AG04450 (cell line): ENCODE measurements at regions not wholly inside any gene's neighbourhood (a gene's known extent, or its start where the extent isn't known, plus 50 kb on each side); places are given as distances from the start of the nearest gene placed in this dataset.

Experiments
- CTCF ChIA-PET: fragments of 300-600, 350-600 bp; formaldehyde crosslinking; extraction: SDS; loops from one replicate; lab custom pipeline; 2022; ENCODE audit warnings: antibody characterized with exemption, inconsistent platforms; lab: Charles Lee
- POLR2A ChIA-PET: fragments of 350-600 bp; formaldehyde crosslinking; extraction: SDS; loops from one replicate; lab custom pipeline; 2021; ENCODE audit warnings: antibody characterized with exemption, inconsistent platforms; lab: Yijun Ruan, JAX
- DNase-seq: peaks from one replicate; pipeline ENCODE4 v3.0.0-alpha.2; 2011; ENCODE audit warnings: low read depth, low spot score
- H3K27ac ChIP-seq: one replicate; pipeline ENCODE4 v1.5.1; 2012; ENCODE audit warnings: low read depth, low read length, control low read depth
- H3K27me3 ChIP-seq: one replicate; pipeline ENCODE4 v1.6.0; 2012; ENCODE audit warnings: low read length; ENCODE audit not compliant: control insufficient read depth, insufficient read depth
- H3K4me3 ChIP-seq: 2 replicates; pipeline ENCODE4 v1.5.1; 2011; ENCODE audit warnings: mild to moderate bottlenecking, low read depth, low read length, control low read depth
- H3K9me3 ChIP-seq: 2 replicates; pipeline ENCODE4 v1.5.1; 2012; ENCODE audit warnings: low read length; ENCODE audit not compliant: control insufficient read depth, insufficient read depth
- CTCF ChIP-seq: IDR thresholded peaks from 2 replicates; pipeline ENCODE4 v1.5.1; 2011; ENCODE audit warnings: low read depth, low read length, control low read depth, inconsistent platforms

- ChIA-PET POLR2A (no interaction called here), CTCF (no interaction called here)
- H3K9me3 ChIP-seq, result no peaks in the 10 kb centered on the region; the same call in 1 of the 2 replicates
- no peak overlapping the region for H3K4me3 ChIP-seq
- TF ChIP-seq CTCF, result no peak
- no peak overlapping the region for H3K27ac ChIP-seq
- peaks cover 34% of the 10 kb centered on the region for H3K27me3 ChIP-seq
- DNase-seq, result no peak
Measured at GRCh38 chr1:22287946-22288520, 145.1 kb upstream of the WNT4 start.

GRCh38 chr1:22288593-22289241, 145.8 kb upstream of the WNT4 start:
- no peak for DNase-seq
- Histone ChIP-seq H3K4me3 (no peak overlapping the region), H3K27ac (no peak overlapping the region), H3K9me3 (no peaks in the 10 kb centered on the region; the same call in 1 of the 2 replicates), H3K27me3 (peaks cover 32% of the 10 kb centered on the region)
- no peak for TF ChIP-seq CTCF
- CTCF ChIA-PET, result no interaction called here
- POLR2A ChIA-PET, result no interaction called here

GRCh38 chr1:22289307-22289995, 146.6 kb upstream of the WNT4 start:
- POLR2A ChIA-PET, result no interaction called here
- TF ChIP-seq CTCF, result no peak

GRCh38 chr1:22290157-22290556, 147.3 kb upstream of the WNT4 start:
- Histone ChIP-seq H3K4me3 (no peak overlapping the region), H3K27me3 (peaks cover 29% of the 10 kb centered on the region), H3K9me3 (no peaks in the 10 kb centered on the region; the same call in 1 of the 2 replicates), H3K27ac (no peak overlapping the region)
- no peak for TF ChIP-seq CTCF
- ChIA-PET CTCF (no interaction called here), POLR2A (no interaction called here)
- no peak for DNase-seq

More at GRCh38 chr1:22289307-22289995, 146.6 kb upstream of the WNT4 start:
- H3K27ac ChIP-seq, result no peak overlapping the region
- no peak overlapping the region for H3K4me3 ChIP-seq
- no peak for DNase-seq
- H3K27me3 ChIP-seq, result peaks cover 32% of the 10 kb centered on the region
- H3K9me3 ChIP-seq, result no peaks in the 10 kb centered on the region; the same call in 1 of the 2 replicates
- CTCF ChIA-PET, result no interaction called here

GRCh38 chr1:22290611-22291010, 147.7 kb upstream of the WNT4 start:
- no peak overlapping the region for H3K27ac ChIP-seq
- no peak overlapping the region for H3K4me3 ChIP-seq
- no peak for DNase-seq
- H3K9me3 ChIP-seq, result no peaks in the 10 kb centered on the region; the same call in 1 of the 2 replicates
- peaks cover 31% of the 10 kb centered on the region for H3K27me3 ChIP-seq
- ChIA-PET CTCF (interaction anchor here (1.2 kb wide), 1 partner anchor 15 kb away, joined by 5 read pairs; no protein-coding TSS in a partner anchor), POLR2A (no interaction called here)
- no peak for TF ChIP-seq CTCF
